VCaP (cell line): ENCODE measurements at regions not wholly inside any gene's neighbourhood (a gene's known extent, or its start where the extent isn't known, plus 50 kb on each side); places are given as distances from the start of the nearest gene placed in this dataset.
A peak's percentile ranks its signal among the peaks of the same experiment; 100 is the strongest.
"Not testable (repeated sequence)": the region's sequence is repeated elsewhere in the genome, so short reads cannot be mapped to it uniquely, and the experiment has no call there.

ENCODE experiments used
- H3K27ac ChIP-seq: fragments of 450-650 bp; 2 replicates; pipeline ENCODE4 v1.5.1; 2017
- TF ChIP-seq, protein P1 (sequence below): fragments of 450-650 bp; conservative IDR thresholded peaks from 2 replicates; pipeline ENCODE4 v1.5.1; 2017; ENCODE audit warnings: mild to moderate bottlenecking, moderate library complexity

- H3K27ac ChIP-seq: no peak overlapping the region
- TF ChIP-seq, protein P1, sequence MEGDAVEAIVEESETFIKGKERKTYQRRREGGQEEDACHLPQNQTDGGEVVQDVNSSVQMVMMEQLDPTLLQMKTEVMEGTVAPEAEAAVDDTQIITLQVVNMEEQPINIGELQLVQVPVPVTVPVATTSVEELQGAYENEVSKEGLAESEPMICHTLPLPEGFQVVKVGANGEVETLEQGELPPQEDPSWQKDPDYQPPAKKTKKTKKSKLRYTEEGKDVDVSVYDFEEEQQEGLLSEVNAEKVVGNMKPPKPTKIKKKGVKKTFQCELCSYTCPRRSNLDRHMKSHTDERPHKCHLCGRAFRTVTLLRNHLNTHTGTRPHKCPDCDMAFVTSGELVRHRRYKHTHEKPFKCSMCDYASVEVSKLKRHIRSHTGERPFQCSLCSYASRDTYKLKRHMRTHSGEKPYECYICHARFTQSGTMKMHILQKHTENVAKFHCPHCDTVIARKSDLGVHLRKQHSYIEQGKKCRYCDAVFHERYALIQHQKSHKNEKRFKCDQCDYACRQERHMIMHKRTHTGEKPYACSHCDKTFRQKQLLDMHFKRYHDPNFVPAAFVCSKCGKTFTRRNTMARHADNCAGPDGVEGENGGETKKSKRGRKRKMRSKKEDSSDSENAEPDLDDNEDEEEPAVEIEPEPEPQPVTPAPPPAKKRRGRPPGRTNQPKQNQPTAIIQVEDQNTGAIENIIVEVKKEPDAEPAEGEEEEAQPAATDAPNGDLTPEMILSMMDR: no peak
Measured at GRCh38 chr11:134941326-134941725, 529.3 kb upstream of the B3GAT1 start.

- TF ChIP-seq, protein P1: no peak
- H3K27ac ChIP-seq: no peak overlapping the region
Measured at GRCh38 chr11:134940441-134941126, 528.5 kb upstream of the B3GAT1 start.

DNA sequence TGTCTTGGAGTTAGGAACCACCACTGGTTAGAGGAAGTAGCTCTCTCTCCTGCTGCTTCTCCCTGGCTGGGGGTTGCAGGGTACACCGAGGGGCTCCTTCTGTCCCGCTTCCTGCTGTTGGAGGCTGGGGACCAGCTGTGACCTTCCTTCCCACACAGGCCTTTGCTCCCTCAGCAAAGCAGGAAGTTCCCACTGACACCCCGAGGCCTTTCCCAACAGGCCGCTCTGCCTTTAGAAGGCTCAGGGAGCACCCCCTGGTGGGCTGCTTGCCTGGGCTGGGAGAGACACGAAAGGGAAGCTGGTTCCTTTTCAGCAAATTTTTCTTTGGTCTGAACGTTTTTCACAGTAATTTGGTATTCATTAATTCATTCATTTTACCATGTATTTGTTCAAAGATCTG, 527.9 kb upstream of the B3GAT1 start:
- no peak overlapping the region for H3K27ac ChIP-seq
- TF ChIP-seq, protein P1: peak; percentile 39

DNA sequence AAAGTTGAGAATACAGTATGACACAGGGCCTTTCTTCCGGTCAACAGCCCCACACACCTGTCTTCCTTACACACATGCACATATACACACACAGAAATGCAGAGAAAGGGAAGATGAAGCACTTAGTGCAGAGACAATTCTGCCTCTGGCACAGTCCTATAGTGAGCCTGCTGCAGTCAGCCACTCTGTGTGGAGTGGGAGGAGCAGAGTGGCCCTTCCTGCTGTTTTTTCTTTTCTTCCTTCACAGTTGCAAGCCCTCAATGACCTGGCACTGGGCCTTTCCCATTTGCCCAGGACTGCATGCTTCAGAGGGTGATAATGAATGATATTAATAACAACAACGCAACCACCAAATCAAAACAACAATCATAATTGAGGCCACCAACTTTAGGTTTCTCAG, 527.0 kb upstream of the B3GAT1 start:
- no peak overlapping the region for H3K27ac ChIP-seq

DNA sequence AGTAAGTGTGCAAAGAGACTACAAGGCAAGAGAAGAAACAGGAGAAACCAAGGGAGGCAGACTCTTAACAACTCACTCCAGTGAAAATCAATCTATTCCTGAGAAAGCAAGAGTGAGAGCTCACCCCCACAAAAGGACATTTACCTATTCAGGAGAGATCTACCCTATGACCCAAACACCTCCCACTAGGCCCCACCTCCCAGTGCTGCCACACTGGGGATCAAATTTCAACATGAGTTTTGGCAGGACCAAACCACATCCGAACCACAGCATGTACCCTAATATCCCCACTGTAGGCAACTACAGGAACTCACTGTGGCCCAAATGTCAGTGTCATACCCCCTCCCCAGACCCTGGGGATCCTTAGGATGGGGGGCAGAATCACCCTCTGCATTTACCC, 526.2 kb upstream of the B3GAT1 start:
- no peak overlapping the region for H3K27ac ChIP-seq
- TF ChIP-seq, protein P1: no peak

More for the DNA sequence above, 527.0 kb upstream of the B3GAT1 start:
- TF ChIP-seq, protein P1: no peak

- not testable (repeated sequence) for H3K27ac ChIP-seq
Measured at GRCh38 chr11:134937193-134937592, 525.2 kb upstream of the B3GAT1 start.

DNA sequence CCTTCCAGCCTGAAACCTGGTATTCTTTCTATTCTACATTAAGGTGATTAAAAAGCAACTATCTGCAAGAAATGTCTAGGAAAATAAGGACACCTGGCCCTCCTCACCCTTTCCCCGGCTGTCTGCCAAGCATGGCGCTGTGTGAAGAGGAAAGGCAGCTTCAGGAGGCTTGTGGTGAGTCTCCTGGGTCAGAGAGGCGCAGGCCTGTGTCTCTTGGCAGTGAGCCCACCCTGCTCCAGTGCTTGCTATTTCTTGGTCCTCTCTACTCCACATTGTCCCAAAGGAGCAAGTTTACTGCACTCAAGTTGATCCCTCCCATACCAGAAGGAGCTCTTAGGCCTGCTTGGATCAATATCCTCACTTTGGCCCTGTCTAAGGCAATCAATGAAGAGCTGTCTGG, 520.7 kb upstream of the B3GAT1 start:
- TF ChIP-seq, protein P1: no peak

DNA sequence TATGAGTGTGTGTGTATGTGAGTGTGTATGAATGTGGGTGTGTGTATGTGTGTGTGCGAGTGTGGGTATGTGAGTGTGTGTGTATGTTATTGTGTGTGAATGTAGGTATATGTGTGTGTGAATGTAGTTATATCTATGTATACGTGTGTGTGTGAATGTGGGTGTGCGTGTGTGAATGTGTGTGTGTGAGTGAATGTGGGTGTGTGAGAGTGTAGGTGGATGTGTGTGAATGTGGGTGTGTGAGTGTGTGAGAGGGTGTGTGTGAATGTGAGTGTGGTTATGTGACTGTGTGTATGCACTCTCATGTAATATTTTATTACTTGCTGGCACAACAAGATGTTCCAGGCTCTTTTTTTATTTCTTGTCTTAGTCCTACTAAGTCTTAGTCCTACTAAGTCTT, 513.4 kb upstream of the B3GAT1 start:
- no peak overlapping the region for H3K27ac ChIP-seq
- TF ChIP-seq, protein P1: no peak

More for the DNA sequence above, 520.7 kb upstream of the B3GAT1 start:
- H3K27ac ChIP-seq: no peak overlapping the region
